Liver (tissue), 3 donors: ENCODE measurements at regions not wholly inside any gene's neighbourhood (a gene's known extent, or its start where the extent isn't known, plus 50 kb on each side); places are given as distances from the start of the nearest gene placed in this dataset.
"Not testable (repeated sequence)": the region's sequence is repeated elsewhere in the genome, so short reads cannot be mapped to it uniquely, and the experiment has no call there.

Experiments
- FOXA1 ChIP-seq: IDR thresholded peaks from 2 replicates; pipeline ENCODE4 v1.6.1; 2016; ENCODE audit warnings: antibody characterized with exemption
- HNF4G ChIP-seq: IDR thresholded peaks from 2 replicates; pipeline ENCODE4 v1.6.1; 2016; ENCODE audit warnings: antibody characterized with exemption
- JUND ChIP-seq, 2 donors: IDR thresholded peaks; 2 replicates each; pipeline ENCODE4 v1.6.1; 2016; ENCODE audit warnings: antibody characterized with exemption in 2 of 2
- MAX ChIP-seq: IDR thresholded peaks from 2 replicates; pipeline ENCODE4 v1.6.1; 2016; ENCODE audit warnings: antibody characterized with exemption
- RAD21 ChIP-seq, 2 donors: IDR thresholded peaks; 2 replicates each; pipeline ENCODE4 v1.6.1; 2016; ENCODE audit warnings: antibody characterized with exemption in 2 of 2, mild to moderate bottlenecking in 2 of 2
- REST ChIP-seq: IDR thresholded peaks from 2 replicates; pipeline ENCODE4 v1.6.1; 2016; ENCODE audit warnings: antibody characterized with exemption, mild to moderate bottlenecking
- RXRA ChIP-seq, 2 donors: IDR thresholded peaks; 2 replicates each; pipeline ENCODE4 v1.6.1; 2017 to 2018; ENCODE audit warnings: antibody characterized with exemption in 2 of 2, mild to moderate bottlenecking in 1 of 2
- TAF1 ChIP-seq: conservative IDR thresholded peaks from 2 replicates; pipeline ENCODE4 v1.6.1; 2016; ENCODE audit warnings: antibody characterized with exemption, mild to moderate bottlenecking
- YY1 ChIP-seq: IDR thresholded peaks from 2 replicates; pipeline ENCODE4 v1.6.1; 2016; ENCODE audit warnings: antibody characterized with exemption, mild to moderate bottlenecking
- TF ChIP-seq, protein P1 (sequence below): fragments of 150-350 bp; IDR thresholded peaks from 2 replicates; pipeline ENCODE4 v1.5.1; 2017; ENCODE audit warnings: improper control_type of control experiment, low read depth, low read length; ENCODE audit not compliant: missing input control
- TF ChIP-seq, protein P2 (sequence below): IDR thresholded peaks from 2 replicates; pipeline ENCODE4 v1.6.1; 2016; ENCODE audit warnings: antibody characterized with exemption
- TF ChIP-seq, protein P3 (sequence below): IDR thresholded peaks from 2 replicates; pipeline ENCODE4 v1.6.1; 2016; ENCODE audit warnings: antibody characterized with exemption
- donor health status: healthy.
- donor health status: healthy.

GRCh38 chr2:89579154-89579553 lies 887.7 kb downstream of the RPIA start:
- TF ChIP-seq, protein P1, sequence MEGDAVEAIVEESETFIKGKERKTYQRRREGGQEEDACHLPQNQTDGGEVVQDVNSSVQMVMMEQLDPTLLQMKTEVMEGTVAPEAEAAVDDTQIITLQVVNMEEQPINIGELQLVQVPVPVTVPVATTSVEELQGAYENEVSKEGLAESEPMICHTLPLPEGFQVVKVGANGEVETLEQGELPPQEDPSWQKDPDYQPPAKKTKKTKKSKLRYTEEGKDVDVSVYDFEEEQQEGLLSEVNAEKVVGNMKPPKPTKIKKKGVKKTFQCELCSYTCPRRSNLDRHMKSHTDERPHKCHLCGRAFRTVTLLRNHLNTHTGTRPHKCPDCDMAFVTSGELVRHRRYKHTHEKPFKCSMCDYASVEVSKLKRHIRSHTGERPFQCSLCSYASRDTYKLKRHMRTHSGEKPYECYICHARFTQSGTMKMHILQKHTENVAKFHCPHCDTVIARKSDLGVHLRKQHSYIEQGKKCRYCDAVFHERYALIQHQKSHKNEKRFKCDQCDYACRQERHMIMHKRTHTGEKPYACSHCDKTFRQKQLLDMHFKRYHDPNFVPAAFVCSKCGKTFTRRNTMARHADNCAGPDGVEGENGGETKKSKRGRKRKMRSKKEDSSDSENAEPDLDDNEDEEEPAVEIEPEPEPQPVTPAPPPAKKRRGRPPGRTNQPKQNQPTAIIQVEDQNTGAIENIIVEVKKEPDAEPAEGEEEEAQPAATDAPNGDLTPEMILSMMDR = not testable (repeated sequence)
- TF ChIP-seq JUND (IDR thresholded peaks at IDR 0.05); RAD21 (IDR thresholded peaks at IDR 0.05); TAF1; MAX; REST; FOXA1; YY1; HNF4G; RXRA (IDR thresholded peaks at IDR 0.05): not testable (repeated sequence)
- TF ChIP-seq, protein P2, sequence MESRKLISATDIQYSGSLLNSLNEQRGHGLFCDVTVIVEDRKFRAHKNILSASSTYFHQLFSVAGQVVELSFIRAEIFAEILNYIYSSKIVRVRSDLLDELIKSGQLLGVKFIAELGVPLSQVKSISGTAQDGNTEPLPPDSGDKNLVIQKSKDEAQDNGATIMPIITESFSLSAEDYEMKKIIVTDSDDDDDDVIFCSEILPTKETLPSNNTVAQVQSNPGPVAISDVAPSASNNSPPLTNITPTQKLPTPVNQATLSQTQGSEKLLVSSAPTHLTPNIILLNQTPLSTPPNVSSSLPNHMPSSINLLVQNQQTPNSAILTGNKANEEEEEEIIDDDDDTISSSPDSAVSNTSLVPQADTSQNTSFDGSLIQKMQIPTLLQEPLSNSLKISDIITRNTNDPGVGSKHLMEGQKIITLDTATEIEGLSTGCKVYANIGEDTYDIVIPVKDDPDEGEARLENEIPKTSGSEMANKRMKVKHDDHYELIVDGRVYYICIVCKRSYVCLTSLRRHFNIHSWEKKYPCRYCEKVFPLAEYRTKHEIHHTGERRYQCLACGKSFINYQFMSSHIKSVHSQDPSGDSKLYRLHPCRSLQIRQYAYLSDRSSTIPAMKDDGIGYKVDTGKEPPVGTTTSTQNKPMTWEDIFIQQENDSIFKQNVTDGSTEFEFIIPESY = not testable (repeated sequence)
- TF ChIP-seq, protein P3, sequence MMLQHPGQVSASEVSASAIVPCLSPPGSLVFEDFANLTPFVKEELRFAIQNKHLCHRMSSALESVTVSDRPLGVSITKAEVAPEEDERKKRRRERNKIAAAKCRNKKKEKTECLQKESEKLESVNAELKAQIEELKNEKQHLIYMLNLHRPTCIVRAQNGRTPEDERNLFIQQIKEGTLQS = not testable (repeated sequence)
